ENCODE measurements at regions not wholly inside any gene's neighbourhood (a gene's known extent, or its start where the extent isn't known, plus 50 kb on each side); places are given as distances from the start of the nearest gene placed in this dataset.

- TF ChIP-seq ZBTB6 (tag by site-specific recombination; IDR thresholded peaks at IDR 0.05) = no peak
- no peak for TF ChIP-seq GFI1B (tag by site-specific recombination; IDR thresholded peaks at IDR 0.05)
- TF ChIP-seq ZNF350 (tag by site-specific recombination; IDR thresholded peaks at IDR 0.05) = no peak
- TF ChIP-seq ZNF529 (tag by site-specific recombination; IDR thresholded peaks at IDR 0.05; ENCODE audit: insufficient replicate concordance) = no peak
- TF ChIP-seq GLIS1 (tag by site-specific recombination; IDR thresholded peaks at IDR 0.05) = no peak
- TF ChIP-seq ZNF169 (tag by site-specific recombination; IDR thresholded peaks at IDR 0.05) = no peak
- no peak for TF ChIP-seq ZBTB49 (tag by site-specific recombination; IDR thresholded peaks at IDR 0.05; ENCODE audit: low read depth)
- TF ChIP-seq ZNF404 (tag by site-specific recombination; IDR thresholded peaks at IDR 0.05) = no peak
- no peak for TF ChIP-seq PRDM2 (tag by site-specific recombination; IDR thresholded peaks at IDR 0.05; ENCODE audit: borderline replicate concordance)
- no peak for TF ChIP-seq BCL11B (tag by site-specific recombination; IDR thresholded peaks at IDR 0.05; ENCODE audit: low read depth)
- no peak for TF ChIP-seq OSR2 (tag by site-specific recombination; IDR thresholded peaks at IDR 0.05)
- TF ChIP-seq ZNF518A (tag by site-specific recombination; conservative IDR thresholded peaks at IDR 0.05; ENCODE audit: low read depth) = no peak
- TF ChIP-seq ZSCAN16 (tag by site-specific recombination; IDR thresholded peaks at IDR 0.05) = no peak
These were observed 307.4 kb upstream of the KLHL29 start (continued) for GRCh38 chr2:23077596-23077995.

Data from HEK293 (cell line).